GM12878 (cell line): ENCODE measurements at regions not wholly inside any gene's neighbourhood (a gene's known extent, or its start where the extent isn't known, plus 50 kb on each side); places are given as distances from the start of the nearest gene placed in this dataset.

ENCODE experiments used
- ATAC-seq: fragments of 200-7000 bp; cut with Tn5 transposase; 3 replicates; pipeline ENCODE4 v1.9.1; 2020; ENCODE audit warnings: mild to moderate bottlenecking, moderate library complexity
- BruUV-seq: library from RNA; stranded (reverse); fragments of 400-500 nt; replicated peaks from 2 replicates; lab custom pipeline; 2021; lab: Mats Ljungman, UMichigan
- CTCF ChIA-PET: fragments of 300-600 bp; sonication (Branson Sonifier 250); formaldehyde crosslinking; extraction: SDS; loops from one replicate; lab custom pipeline; 2021; ENCODE audit warnings: inconsistent platforms; lab: Yijun Ruan, JAX
- POLR2A ChIA-PET: fragments of 350-600 bp; formaldehyde crosslinking; extraction: SDS; loops from one replicate; lab custom pipeline; 2021; ENCODE audit warnings: inconsistent platforms; lab: Charles Lee
- RAD21 ChIA-PET: fragments of 300-600 bp; sonication (Branson Sonifier 250); formaldehyde crosslinking; loops from one replicate; lab custom pipeline; 2023; ENCODE audit warnings: antibody characterized with exemption; ENCODE audit not compliant: unreplicated experiment; lab: Charles Lee
- SMC1A ChIA-PET: fragments of 300-600 bp; sonication (Branson Sonifier 250); formaldehyde crosslinking; loops from one replicate; lab custom pipeline; 2023; ENCODE audit not compliant: unreplicated experiment, uncharacterized antibody; lab: Charles Lee
- DNase-seq: peaks from one replicate; pipeline ENCODE4 v3.0.0-alpha.2; 2011; ENCODE audit warnings: low read depth, low spot score
- FAIRE-seq: peaks from 3 replicates; lab custom pipeline; 2011; peaks lifted over from hg19 to GRCh38; lab: Jason Lieb, UNC
- H2AFZ ChIP-seq: 2 replicates; pipeline ENCODE4 v1.6.0; 2011; ENCODE audit warnings: low read depth, low read length, control low read depth; ENCODE audit not compliant: control insufficient read depth
- H3K27ac ChIP-seq: 2 replicates; pipeline ENCODE4 v1.5.1; 2011; ENCODE audit warnings: control low read depth; ENCODE audit not compliant: control insufficient read depth, insufficient read depth
- H3K27me3 ChIP-seq, 2 experiments: replicated peaks in 1 of 2; 2 replicates each; pipeline versions ENCODE4 v1.6.0 to v1.6.1; 2011; ENCODE audit warnings: low read length in 1 of 2; ENCODE audit not compliant: control insufficient read depth in 2 of 2, insufficient read depth in 2 of 2
- H3K36me3 ChIP-seq, 2 experiments: 2 replicates each; pipeline ENCODE4 v1.5.1; 2011; ENCODE audit warnings: low read length in 1 of 2; ENCODE audit not compliant: control insufficient read depth in 2 of 2, insufficient read depth in 2 of 2
- H3K4me1 ChIP-seq: 2 replicates; pipeline ENCODE4 v1.6.1; 2011; ENCODE audit warnings: mild to moderate bottlenecking, low read length, moderate library complexity, mixed read lengths; ENCODE audit not compliant: control insufficient read depth, insufficient read depth
- H3K4me2 ChIP-seq: 2 replicates; pipeline ENCODE4 v1.6.0; 2011; ENCODE audit warnings: control low read depth; ENCODE audit not compliant: control insufficient read depth, insufficient read depth
- H3K4me3 ChIP-seq: fragments of 200-600 bp; sonication (generic); 2 replicates; pipeline ENCODE4 v1.5.1; 2016
- H3K79me2 ChIP-seq: 2 replicates; pipeline ENCODE4 v1.6.0; 2011; ENCODE audit warnings: low read length; ENCODE audit not compliant: control insufficient read depth, insufficient read depth
- H3K9ac ChIP-seq: 2 replicates; pipeline ENCODE4 v1.8.0; 2011; ENCODE audit warnings: low read length, control low read depth, mixed read lengths; ENCODE audit not compliant: control insufficient read depth, insufficient read depth
- H3K9me3 ChIP-seq: replicated peaks from 3 replicates; pipeline ENCODE4 v1.5.1; 2011; ENCODE audit warnings: mild to moderate bottlenecking, low read length; ENCODE audit not compliant: control insufficient read depth, insufficient read depth
- H4K20me1 ChIP-seq: 2 replicates; pipeline ENCODE4 v1.6.0; 2011; ENCODE audit not compliant: control insufficient read depth, insufficient read depth
- CBX3 ChIP-seq: fragments of 200-600 bp; sonication (generic); IDR thresholded peaks from 2 replicates; pipeline ENCODE4 v1.6.1; 2016; ENCODE audit warnings: low read depth, borderline replicate concordance
- HDGF ChIP-seq: fragments of 450-650 bp; IDR thresholded peaks from 2 replicates; pipeline ENCODE4 v1.6.1; 2016; ENCODE audit warnings: antibody characterized with exemption
- POU2F2 ChIP-seq: IDR thresholded peaks from 3 replicates; pipeline ENCODE4 v1.6.1; 2011; ENCODE audit warnings: low read depth, mild to moderate bottlenecking, low read length, borderline replicate concordance
- RAD21 ChIP-seq: IDR thresholded peaks from 2 replicates; pipeline ENCODE4 v1.6.1; 2011; ENCODE audit warnings: mild to moderate bottlenecking, low read depth, low read length, moderate library complexity; ENCODE audit not compliant: insufficient read depth
- TBL1XR1 ChIP-seq: IDR thresholded peaks from 2 replicates; pipeline ENCODE4 v1.6.1; 2012; ENCODE audit warnings: low read depth, low read length, improper control_type of control experiment
- TCF12 ChIP-seq: IDR thresholded peaks from 2 replicates; pipeline ENCODE4 v1.6.1; 2011; ENCODE audit warnings: low read depth, mild to moderate bottlenecking, low read length
- YY1 ChIP-seq: IDR thresholded peaks from 2 replicates; pipeline ENCODE4 v1.6.1; 2011; ENCODE audit warnings: low read depth, mild to moderate bottlenecking, low read length
- ZNF592 ChIP-seq: fragments of 450-650 bp; IDR thresholded peaks from 2 replicates; pipeline ENCODE4 v1.6.1; 2017; ENCODE audit warnings: mild to moderate bottlenecking, moderate library complexity
- WGBS: methylation state at CpG from one replicate; pipeline ENCODE4 v1.1.6; 2016; ENCODE audit warnings: low lambda C conversion rate; ENCODE audit not compliant: insufficient replicate concordance, insufficient coverage; ENCODE audit errors: missing lambda C conversion rate; 5-methylcytosine and 5-hydroxymethylcytosine counted together
- in situ Hi-C: fragments of 300-500 bp; cut with MboI; formaldehyde crosslinking; loops from 9 replicates; pipeline ENCODE4 v1.14.3; 2018; ENCODE audit warnings: mixed read lengths
- intact Hi-C: fragments of 100-400 bp; cut with micrococcal nuclease; formaldehyde crosslinking; loops from one replicate; pipeline ENCODE4 v1.14.2; 2022; ENCODE audit not compliant: unreplicated experiment
- TF ChIP-seq, protein P1 (sequence below): IDR thresholded peaks from 2 replicates; pipeline ENCODE4 v1.6.1; 2011; ENCODE audit warnings: low read depth, mild to moderate bottlenecking, low read length, moderate library complexity, borderline replicate concordance; ENCODE audit errors: extremely low read depth

DNA sequence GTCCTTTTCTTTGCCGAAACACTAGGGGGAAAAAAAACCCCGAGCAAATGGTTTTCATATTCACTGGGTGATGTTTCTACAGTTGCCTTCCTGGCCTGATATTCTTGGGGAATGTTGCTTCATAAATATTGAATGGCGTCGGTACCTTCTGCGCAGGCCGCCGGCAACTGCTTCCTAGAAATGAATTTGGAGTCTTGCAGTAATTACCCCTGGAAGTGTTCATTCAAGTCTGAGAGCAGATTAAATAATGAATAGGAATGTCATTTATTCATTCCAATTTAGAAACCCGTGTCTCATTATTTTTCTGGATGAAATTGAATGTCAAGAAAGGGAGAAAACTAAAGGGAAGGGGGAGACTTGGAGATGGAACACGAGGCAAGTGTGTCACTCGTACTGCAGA, 179.4 kb upstream of the KCNG1 start:
- Histone ChIP-seq H3K79me2 (no peaks in the 10 kb centered on the region), H3K27ac (no peak overlapping the region), H4K20me1 (no peaks in the 10 kb centered on the region), H3K4me1 (no peaks in the 10 kb centered on the region), H3K4me2 (no peak overlapping the region), H3K27me3 (peaks cover 0 to 1% of the 10 kb centered on the region in 2 experiments; a peak in 2 of 4 replicates), H3K9ac (no peak overlapping the region), H2AFZ (no peak overlapping the region), H3K36me3 (no peaks in the 10 kb centered on the region), H3K4me3 (no peak overlapping the region), H3K9me3 (no peaks in the 10 kb centered on the region)
- intact Hi-C loops (no loop called here), in situ Hi-C loops (no loop called here)
- no TSS peak for BruUV-seq
- ChIA-PET POLR2A (no interaction called here), RAD21 (no interaction called here), SMC1A (no interaction called here), CTCF (no interaction called here)
- DNase-seq = no peak
- WGBS = 37% methylated on average over 10 of the region's 10 CpGs
- no peak for ATAC-seq
- no peak for FAIRE-seq
- TF ChIP-seq, protein P1, sequence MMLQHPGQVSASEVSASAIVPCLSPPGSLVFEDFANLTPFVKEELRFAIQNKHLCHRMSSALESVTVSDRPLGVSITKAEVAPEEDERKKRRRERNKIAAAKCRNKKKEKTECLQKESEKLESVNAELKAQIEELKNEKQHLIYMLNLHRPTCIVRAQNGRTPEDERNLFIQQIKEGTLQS = no peak
- TF ChIP-seq POU2F2 (no peak), YY1 (no peak), TCF12 (no peak), CBX3 (no peak), TBL1XR1 (no peak), ZNF592 (no peak), RAD21 (no peak), HDGF (no peak)
